ENCODE measurements at regions not wholly inside any gene's neighbourhood (a gene's known extent, or its start where the extent isn't known, plus 50 kb on each side); places are given as distances from the start of the nearest gene placed in this dataset.
A peak's percentile ranks its signal among the peaks of the same experiment; 100 is the strongest.
"Not testable (repeated sequence)": the region's sequence is repeated elsewhere in the genome, so short reads cannot be mapped to it uniquely, and the experiment has no call there.

GRCh38 chr4:83947830-83948193, 411.9 kb downstream of the GPAT3 start:
- DNase-seq (ENCODE audit: insufficient read length, low spot score) (no peak), FAIRE-seq (no peak)
- TF ChIP-seq CTCF (IDR thresholded peaks at IDR 0.05; ENCODE audit: insufficient read depth, missing control alignments): no peak

- peak; percentile 82 for FAIRE-seq
- no peak for TF ChIP-seq CTCF (IDR thresholded peaks at IDR 0.05; ENCODE audit: insufficient read depth, missing control alignments)
- DNase-seq (ENCODE audit: insufficient read length, low spot score): no peak
These were observed 411.4 kb downstream of the GPAT3 start for GRCh38 chr4:83947125-83947829.

GRCh38 chr4:83943691-83944090, 407.8 kb downstream of the GPAT3 start:
- FAIRE-seq; DNase-seq (ENCODE audit: insufficient read length, low spot score): not testable (repeated sequence)

GRCh38 chr4:83932750-83933391, 397.0 kb downstream of the GPAT3 start:
- no peak for TF ChIP-seq CTCF (IDR thresholded peaks at IDR 0.05; ENCODE audit: insufficient read depth, missing control alignments)
- no peak for FAIRE-seq
- DNase-seq (ENCODE audit: insufficient read length, low spot score): no peak

GRCh38 chr4:83931659-83932438, 395.9 kb downstream of the GPAT3 start:
- DNase-seq (ENCODE audit: insufficient read length, low spot score): no peak
- no peak for FAIRE-seq
- no peak for TF ChIP-seq CTCF (IDR thresholded peaks at IDR 0.05; ENCODE audit: insufficient read depth, missing control alignments)

GRCh38 chr4:83929550-83929949, 393.6 kb downstream of the GPAT3 start:
- FAIRE-seq (no peak), DNase-seq (ENCODE audit: insufficient read length, low spot score) (no peak)
- no peak for TF ChIP-seq CTCF (IDR thresholded peaks at IDR 0.05; ENCODE audit: insufficient read depth, missing control alignments)

- no peak for TF ChIP-seq CTCF (IDR thresholded peaks at IDR 0.05; ENCODE audit: insufficient read depth, missing control alignments)
- no peak for DNase-seq (ENCODE audit: insufficient read length, low spot score)
- FAIRE-seq: no peak
These were observed 391.0 kb downstream of the GPAT3 start for GRCh38 chr4:83926950-83927349.
